Activated naive CD4-positive, alpha-beta T cell treated with anti-CD3 and anti-CD28 coated beads, Interleukin-2, amount 50 U/mL, for 72 hours (primary cell): ENCODE measurements at regions not wholly inside any gene's neighbourhood (a gene's known extent, or its start where the extent isn't known, plus 50 kb on each side); places are given as distances from the start of the nearest gene placed in this dataset.
"Not testable (repeated sequence)": the region's sequence is repeated elsewhere in the genome, so short reads cannot be mapped to it uniquely, and the experiment has no call there.

ENCODE experiments used
- ATAC-seq, 2 donors: fragments of 150-1000 bp; cut with Tn5 transposase; 2 replicates each; pipeline ENCODE4 v1.10.0; 2021; ENCODE audit warnings: mild to moderate bottlenecking in 2 of 2, moderate library complexity in 2 of 2
- DNase-seq, 2 donors: peaks; one replicate each; pipeline ENCODE4 v3.0.0; 2021 to 2022; ENCODE audit warnings: low spot score in 2 of 2
- H3K27ac Mint-ChIP-seq, 2 donors: one replicate each; pipeline ENCODE4 v1.8.0; 2022; ENCODE audit warnings: mild to moderate bottlenecking in 2 of 2, mixed read lengths in 2 of 2
- H3K36me3 Mint-ChIP-seq, 2 donors: one replicate each; pipeline ENCODE4 v1.8.0; 2022; ENCODE audit warnings: mixed read lengths in 2 of 2
- H3K9me3 Mint-ChIP-seq, 2 donors: one replicate each; pipeline ENCODE4 v1.8.0; 2022; ENCODE audit warnings: mixed read lengths in 2 of 2

DNA sequence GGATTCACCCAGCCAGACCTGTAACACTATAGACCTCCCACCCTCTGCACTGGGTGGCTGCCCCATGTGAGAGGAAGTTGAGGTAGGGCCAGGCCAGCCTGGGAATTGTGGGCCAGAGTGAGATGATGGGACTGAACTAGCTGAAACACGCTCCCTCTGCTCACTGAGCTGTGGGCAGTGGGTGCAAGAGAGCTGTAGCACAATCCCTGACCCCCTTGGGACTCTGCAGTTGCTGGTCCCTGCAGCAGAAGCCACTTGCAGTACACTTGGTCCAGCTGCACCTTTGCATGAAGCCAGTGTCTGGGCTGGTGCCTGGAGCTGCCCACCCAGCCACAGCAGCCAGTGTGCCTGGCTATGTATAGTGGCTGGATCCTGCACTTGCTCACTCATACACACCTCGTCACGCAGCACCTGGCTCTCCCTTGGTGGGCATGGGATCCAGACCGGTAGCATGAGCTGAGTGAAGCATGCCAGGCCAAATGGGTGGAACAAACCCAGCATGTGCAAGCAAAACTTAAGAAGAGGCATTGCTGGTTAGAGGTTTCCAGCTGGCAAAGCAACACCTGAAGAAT lies 805.7 kb upstream of the GBE1 start:
- H3K9me3 Mint-ChIP-seq = no peaks in the 10 kb centered on the region
- DNase-seq = no peak
- H3K27ac Mint-ChIP-seq = no peak overlapping the region
- H3K36me3 Mint-ChIP-seq = no peaks in the 10 kb centered on the region
- ATAC-seq = no peak

DNA sequence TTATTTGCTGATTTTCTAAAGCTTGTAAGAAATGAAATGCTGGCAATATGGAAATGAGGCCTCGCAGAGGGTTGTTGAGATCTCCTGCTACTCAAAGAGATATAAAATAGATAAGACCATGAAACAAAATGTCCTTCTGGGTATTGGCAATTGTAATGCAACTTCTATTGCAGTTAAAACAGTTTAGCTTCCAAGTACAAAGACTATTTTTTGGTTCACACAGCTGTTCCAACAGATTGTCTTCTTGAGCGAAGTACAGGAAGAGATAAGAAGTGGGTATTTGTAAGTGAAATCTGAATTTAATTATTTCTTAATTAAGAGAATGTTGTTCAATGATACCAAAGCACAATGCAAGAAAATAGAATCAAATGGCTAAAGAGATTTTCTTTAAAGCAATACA lies 801.5 kb upstream of the GBE1 start:
- Mint-ChIP-seq H3K9me3 (peaks cover 0 to 4% of the 10 kb centered on the region in 2 donors), H3K27ac (no peak overlapping the region)
- DNase-seq = no peak

DNA sequence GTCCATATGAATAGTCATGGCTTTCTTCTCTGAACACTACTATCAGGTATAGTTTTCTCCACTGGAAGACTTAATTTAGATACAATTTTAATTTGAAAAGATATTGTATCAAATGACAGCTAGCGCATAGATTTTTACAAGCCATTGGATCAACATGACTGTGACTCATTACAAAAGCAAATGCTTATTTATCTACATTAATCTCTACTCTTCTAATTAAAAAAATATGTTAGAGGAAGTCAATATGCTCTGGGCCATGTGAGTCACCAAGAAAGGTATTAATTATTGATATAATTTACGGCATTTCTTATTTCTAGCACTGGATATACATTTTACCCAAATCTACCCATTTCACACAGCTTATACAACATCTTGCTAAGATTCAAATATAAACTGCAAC lies 800.3 kb upstream of the GBE1 start:
- Mint-ChIP-seq H3K36me3 (no peaks in the 10 kb centered on the region), H3K9me3 (peaks cover 0 to 4% of the 10 kb centered on the region in 2 donors), H3K27ac (no peak overlapping the region)
- no peak for ATAC-seq
- no peak for DNase-seq

More for the DNA sequence above, 801.5 kb upstream of the GBE1 start:
- H3K36me3 Mint-ChIP-seq = no peaks in the 10 kb centered on the region
- ATAC-seq = no peak

DNA sequence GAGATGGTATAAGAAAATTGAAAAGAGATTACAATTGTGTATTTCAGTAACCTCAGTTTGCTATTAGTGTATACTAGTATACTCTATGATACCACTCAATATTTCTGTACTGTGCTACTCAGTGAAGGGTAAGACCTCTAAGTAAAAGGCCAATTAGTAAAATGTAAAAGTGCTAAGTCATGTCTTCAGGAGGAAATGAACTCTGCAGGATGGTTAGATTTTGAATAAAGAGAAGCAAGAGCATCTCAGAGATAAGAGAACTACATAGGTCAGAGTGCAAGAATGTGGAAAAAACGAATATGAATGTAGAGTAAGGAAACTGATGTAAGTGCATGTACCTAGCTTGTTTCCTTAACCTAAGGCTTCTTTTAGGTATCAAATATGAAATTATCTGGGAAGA lies 796.6 kb upstream of the GBE1 start:
- DNase-seq = no peak
- Mint-ChIP-seq H3K9me3 (peaks cover 0 to 4% of the 10 kb centered on the region in 2 donors), H3K36me3 (no peaks in the 10 kb centered on the region), H3K27ac (no peak overlapping the region)
- no peak for ATAC-seq

DNA sequence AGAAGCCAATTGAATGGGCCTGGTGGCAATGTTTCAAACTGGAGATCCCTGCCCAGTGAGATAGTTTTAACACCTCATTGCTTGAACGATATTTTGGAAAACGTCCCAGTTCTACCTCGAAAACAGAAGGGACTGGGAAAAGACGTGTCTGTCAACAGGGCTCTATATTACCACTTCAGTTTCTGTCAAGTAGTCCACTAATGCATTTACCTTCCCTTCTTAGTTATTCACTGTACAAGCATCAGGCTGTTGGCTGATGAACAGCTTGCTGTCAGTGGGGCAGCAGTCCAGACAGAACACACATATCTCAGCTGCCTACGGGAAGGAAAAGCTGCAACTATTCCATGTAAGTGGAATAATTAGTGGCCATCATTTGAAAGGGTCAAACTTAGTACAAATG lies 794.7 kb upstream of the GBE1 start:
- peaks cover 4 to 8% of the 10 kb centered on the region in 2 donors for H3K9me3 Mint-ChIP-seq
- ATAC-seq (no peak), DNase-seq (no peak)
- no peak overlapping the region for H3K27ac Mint-ChIP-seq
- H3K36me3 Mint-ChIP-seq = no peaks in the 10 kb centered on the region

DNA sequence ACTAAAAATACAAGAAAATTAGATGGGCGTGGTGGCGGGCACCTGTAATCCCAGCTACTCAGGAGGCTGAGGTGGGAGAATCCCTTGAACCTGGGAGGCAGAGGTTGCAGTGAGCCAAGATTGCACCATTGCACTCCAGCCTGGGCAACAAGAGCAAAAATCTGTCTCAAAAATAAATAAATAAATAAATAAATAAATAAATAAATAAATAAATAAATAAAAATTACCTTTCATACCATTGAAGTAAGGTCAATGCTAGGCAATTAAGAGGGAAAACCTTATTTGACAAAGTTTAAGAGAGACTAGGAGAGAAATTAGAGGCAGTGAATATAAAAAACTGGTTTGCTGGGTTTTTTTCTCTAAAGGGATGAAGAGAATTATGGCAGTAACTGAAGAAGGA lies 781.1 kb upstream of the GBE1 start:
- not testable (repeated sequence) for H3K27ac Mint-ChIP-seq, ATAC-seq, DNase-seq, H3K36me3 Mint-ChIP-seq
- peaks cover 4 to 11% of the 10 kb centered on the region in 2 donors for H3K9me3 Mint-ChIP-seq

DNA sequence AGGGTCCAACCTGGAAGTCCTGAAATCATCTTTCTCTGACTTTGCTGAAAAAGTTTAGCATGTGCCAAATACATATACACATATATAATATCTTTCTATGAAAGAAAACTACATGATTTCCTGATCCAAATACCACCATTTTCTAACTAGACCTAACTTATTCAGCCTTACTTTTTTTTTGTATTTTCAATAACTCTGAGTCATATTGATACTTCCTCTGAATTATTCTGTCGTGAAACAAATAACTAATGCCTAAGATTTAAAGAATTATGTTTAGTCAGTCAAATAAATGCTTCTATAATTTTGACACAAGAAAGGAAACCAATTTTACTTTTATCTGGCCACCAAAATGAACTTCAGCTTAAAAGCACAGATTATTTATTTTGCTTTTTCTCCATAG lies 760.2 kb upstream of the GBE1 start:
- Mint-ChIP-seq H3K9me3 (peaks cover 17 to 19% of the 10 kb centered on the region in 2 donors), H3K27ac (no peak overlapping the region), H3K36me3 (no peaks in the 10 kb centered on the region)
- ATAC-seq = no peak
- DNase-seq = no peak

DNA sequence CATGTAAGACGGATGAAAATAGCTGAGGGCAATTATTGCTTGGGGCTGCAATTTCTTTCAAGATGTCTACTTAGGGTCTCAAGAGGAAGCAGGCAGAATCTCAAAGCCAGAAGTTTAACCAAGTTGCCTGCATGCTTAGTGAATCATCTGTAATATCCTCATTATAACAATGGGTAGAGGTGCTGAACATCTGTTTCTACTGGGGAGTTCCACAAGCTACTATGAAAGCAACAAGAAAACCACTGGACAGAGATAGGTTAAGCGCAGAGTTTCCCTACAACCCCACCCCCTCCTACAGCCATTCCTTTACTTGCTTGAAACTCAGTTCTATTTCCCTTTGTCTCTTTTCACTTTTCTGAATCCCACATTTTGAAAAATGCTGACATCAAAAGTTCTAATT lies 759.4 kb upstream of the GBE1 start:
- DNase-seq (no peak), ATAC-seq (no peak)
- peaks cover 16 to 19% of the 10 kb centered on the region in 2 donors for H3K9me3 Mint-ChIP-seq
- H3K36me3 Mint-ChIP-seq = no peaks in the 10 kb centered on the region
- H3K27ac Mint-ChIP-seq = no peak overlapping the region

DNA sequence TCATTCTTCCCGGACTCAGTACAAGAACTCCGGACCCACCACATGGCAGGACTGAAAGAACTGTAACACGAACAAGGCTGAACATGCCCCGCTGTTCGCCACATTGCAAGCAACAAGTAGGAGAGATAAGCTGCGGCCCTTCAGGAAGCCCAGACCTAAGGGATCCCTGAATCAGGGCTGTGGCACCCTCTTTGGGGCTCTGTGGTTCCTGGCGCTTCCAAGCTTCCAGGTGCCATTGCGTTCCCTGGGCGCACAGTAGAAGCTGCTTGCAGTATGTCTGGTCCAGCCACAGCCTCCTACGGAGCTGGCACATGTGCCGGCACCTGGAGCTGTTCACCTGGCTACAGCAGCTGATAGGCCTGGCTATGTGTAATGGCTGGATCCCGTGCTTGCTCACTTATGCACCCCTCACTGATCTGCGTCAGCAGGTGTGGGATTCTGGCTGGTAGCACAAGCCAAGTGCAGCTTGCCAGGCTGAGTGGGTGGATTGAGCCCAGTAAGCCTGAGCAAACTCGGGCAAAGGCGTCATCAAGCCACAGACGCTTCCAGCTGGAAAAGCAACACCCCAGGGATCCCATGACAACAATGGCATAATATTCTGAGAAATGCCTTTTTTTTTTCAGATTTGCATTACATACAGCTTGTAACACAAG lies 748.6 kb upstream of the GBE1 start:
- peaks cover 0 to 12% of the 10 kb centered on the region in 2 donors for H3K9me3 Mint-ChIP-seq
- no peaks in the 10 kb centered on the region for H3K36me3 Mint-ChIP-seq
- no peak for DNase-seq
- ATAC-seq = no peak
- H3K27ac Mint-ChIP-seq = no peak overlapping the region

DNA sequence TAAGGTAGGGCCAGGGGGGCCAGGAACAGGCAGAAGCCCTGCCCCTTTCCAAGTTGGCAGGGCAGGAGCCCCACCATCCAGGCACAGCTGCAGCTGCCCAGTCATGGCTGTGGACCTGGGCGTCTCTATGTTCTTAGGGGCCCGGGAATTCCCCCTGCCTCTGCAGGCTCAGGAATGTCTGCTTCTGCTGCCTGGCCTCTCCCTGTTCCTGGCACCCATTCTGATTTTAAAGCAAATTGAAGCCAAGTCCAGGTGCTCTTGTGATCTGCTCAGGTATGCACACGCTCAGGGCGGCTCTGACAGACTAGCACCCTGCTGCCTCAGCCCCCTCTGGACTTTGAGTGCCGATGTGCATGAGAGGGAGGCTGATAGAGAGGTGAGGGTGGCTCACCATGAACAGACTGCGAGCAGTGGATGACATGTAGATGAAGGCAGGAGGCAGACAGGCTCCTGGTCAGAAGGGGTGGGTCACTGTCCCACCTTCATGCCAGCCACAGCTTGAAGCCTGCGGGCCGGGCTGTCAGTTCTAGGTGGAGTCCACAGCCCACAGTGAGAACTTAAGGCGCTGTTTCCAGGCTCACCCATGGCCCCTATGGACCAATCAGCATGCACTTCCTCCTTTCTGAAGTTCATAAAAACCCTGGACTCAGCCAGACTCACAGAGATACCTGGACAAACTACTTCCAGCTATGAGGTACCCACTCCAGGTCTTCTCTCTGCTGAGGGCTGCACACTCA lies 747.8 kb upstream of the GBE1 start:
- peaks cover 0 to 12% of the 10 kb centered on the region in 2 donors for H3K9me3 Mint-ChIP-seq
- ATAC-seq (no peak), DNase-seq (no peak)
- no peaks in the 10 kb centered on the region for H3K36me3 Mint-ChIP-seq
- H3K27ac Mint-ChIP-seq = no peak overlapping the region

DNA sequence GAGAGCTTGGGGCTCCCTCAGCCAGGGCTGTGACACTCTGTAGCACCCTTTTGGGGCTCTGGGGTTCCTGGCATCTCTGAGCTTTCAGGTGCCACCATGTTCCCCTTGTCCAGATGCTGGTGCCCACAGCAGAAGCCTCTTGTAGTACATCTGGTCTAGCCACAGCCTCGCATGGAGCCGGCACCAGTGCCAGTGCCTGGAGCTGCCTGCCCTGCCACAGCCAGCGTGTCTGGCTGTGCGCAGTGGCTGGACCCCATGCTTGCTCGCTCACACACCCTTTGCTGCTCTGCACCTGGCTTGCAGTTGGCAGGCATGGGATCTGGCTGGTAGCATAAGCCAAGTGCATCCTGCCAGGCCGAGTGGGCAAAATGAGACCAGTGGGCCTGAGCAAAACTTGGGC lies 744.8 kb upstream of the GBE1 start:
- H3K9me3 Mint-ChIP-seq = peaks cover 0 to 12% of the 10 kb centered on the region in 2 donors
- H3K36me3 Mint-ChIP-seq = no peaks in the 10 kb centered on the region
- no peak for ATAC-seq
- H3K27ac Mint-ChIP-seq = no peak overlapping the region
- DNase-seq = no peak

DNA sequence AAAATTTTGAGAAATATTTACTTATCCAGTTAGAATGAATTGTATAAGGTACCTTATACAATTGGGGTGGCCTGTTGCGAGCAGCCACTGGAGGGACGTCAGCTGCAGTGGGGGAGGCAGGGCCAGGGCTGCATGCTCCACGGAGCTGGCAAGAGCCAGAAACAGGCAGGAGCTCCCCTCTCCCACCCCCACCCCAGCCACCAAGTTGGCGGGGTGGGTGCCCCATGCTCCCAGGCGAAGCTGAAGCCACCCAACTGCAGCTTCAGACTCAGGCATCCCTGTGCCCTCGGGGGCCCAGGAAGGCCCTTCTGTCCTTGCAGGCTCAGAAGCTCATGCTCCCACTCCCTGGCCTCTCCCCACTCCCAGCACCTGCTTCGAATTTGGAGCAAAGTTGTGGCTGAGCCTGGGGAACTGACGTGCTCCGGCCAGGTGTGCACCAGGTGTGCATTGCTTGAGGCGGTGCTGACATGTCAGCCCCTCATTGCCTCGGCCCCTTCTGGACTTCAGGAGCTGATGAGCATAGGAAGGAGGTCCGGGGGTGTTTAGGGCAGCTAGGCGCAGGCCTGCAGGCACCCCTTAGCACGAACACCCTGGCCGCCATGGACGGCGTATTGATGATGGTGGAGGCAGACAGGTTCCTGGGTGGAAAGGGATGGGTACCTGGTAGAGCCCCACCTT lies 743.8 kb upstream of the GBE1 start:
- ATAC-seq (no peak), DNase-seq (no peak)
- H3K9me3 Mint-ChIP-seq = peaks cover 0 to 11% of the 10 kb centered on the region in 2 donors
- no peak overlapping the region for H3K27ac Mint-ChIP-seq
- H3K36me3 Mint-ChIP-seq = no peaks in the 10 kb centered on the region

DNA sequence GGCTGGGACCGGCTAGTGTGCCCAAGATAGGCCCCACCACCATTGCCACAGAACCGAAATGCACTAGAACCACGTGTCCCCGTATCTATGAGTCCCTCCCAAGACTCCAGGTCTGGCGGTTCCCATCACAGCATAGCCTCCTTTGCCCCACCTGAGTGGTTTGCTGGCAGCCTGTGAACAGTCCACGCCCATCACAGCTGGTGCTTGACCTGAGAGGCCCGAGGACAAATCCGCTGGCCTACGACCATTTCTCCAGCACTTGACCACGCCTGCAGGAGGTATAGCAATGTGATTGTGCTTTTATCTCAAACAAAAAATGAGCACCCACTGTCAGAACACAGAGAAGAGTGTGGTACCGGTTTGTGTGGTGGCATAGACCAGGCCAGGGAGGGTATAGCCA lies 736.7 kb upstream of the GBE1 start:
- DNase-seq (no peak), ATAC-seq (no peak)
- Mint-ChIP-seq H3K9me3 (peaks cover 8 to 12% of the 10 kb centered on the region in 2 donors), H3K27ac (no peak overlapping the region), H3K36me3 (no peaks in the 10 kb centered on the region)

DNA sequence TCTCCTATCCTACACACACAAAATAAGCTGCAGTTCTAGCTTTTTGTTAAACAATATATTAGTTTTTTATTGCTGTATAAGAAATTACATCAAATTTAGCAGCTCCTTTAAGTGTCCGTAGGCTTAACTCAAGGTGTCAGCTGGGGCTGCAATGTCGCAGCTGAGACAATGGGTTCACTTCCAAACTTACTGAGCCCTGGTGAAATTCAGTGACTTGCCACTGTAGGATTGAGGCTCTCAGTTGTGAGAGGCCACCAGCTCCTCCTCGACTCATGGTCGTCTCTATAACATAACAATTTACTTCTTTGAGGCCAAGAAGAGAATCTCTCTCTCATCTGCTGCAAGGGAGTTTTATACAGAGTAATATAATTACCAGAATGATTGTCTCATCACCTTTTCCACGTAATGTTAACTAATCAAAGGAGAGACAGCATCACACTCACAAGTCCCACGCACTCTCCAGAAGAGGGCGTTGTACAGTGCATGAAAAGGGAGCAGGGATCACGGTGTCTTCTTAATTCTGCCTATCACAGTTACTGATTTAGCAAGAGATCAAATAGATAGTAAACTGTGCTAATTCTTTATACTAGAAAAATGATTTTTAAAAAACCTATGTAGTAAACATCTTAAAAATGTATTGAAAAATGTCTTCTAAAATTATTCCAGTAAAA lies 735.6 kb upstream of the GBE1 start:
- Mint-ChIP-seq H3K9me3 (peaks cover 5 to 15% of the 10 kb centered on the region in 2 donors), H3K36me3 (no peaks in the 10 kb centered on the region), H3K27ac (no peak overlapping the region)
- DNase-seq (no peak), ATAC-seq (no peak)

DNA sequence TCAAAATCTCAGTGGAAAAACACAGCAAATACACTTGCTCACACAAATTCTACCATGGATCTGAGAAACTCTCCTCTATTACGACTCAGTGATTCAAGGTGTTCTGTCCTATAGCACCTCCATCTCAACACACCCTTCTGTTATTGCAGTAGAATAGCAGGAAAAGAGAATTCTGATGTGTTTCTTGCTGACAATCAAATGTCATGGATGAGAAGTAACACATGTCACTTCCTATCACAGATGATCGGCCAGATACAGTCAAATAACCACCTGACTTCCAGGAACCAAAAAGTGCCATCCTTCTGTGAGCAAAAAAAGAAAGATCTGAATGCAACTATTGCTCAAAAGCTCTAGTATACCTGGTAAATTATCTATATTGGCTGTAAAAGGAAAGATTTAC lies 734.2 kb upstream of the GBE1 start:
- no peak overlapping the region for H3K27ac Mint-ChIP-seq
- peaks cover 4 to 15% of the 10 kb centered on the region in 2 donors for H3K9me3 Mint-ChIP-seq
- H3K36me3 Mint-ChIP-seq = no peaks in the 10 kb centered on the region
- DNase-seq (no peak), ATAC-seq (no peak)

DNA sequence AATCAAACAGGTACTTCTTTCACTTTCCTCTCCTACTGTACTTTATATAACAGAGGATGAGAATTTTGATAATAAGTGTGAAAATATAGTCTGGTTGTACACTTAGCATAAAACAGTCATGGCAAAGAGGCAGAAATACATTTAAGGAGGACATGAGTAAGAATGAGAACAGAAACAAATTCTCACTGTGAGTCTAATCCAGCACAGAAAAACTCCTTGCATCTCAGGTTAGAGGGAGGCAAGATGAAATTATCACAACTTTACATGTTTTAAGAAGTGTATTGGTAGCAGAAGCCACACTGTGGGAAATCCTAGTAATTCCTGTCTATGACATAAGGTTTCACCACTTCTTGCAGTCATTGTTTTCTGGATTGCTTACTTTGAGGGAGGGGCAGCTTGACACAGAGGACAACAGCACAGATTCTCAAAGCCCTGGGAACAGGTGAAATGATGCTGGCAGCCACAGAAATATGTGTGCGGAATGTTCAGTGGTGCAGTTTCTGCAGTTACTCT lies 733.6 kb upstream of the GBE1 start:
- H3K9me3 Mint-ChIP-seq = peaks cover 5 to 18% of the 10 kb centered on the region in 2 donors
- DNase-seq (no peak), ATAC-seq (no peak)
- H3K36me3 Mint-ChIP-seq = no peaks in the 10 kb centered on the region
- H3K27ac Mint-ChIP-seq = no peak overlapping the region

DNA sequence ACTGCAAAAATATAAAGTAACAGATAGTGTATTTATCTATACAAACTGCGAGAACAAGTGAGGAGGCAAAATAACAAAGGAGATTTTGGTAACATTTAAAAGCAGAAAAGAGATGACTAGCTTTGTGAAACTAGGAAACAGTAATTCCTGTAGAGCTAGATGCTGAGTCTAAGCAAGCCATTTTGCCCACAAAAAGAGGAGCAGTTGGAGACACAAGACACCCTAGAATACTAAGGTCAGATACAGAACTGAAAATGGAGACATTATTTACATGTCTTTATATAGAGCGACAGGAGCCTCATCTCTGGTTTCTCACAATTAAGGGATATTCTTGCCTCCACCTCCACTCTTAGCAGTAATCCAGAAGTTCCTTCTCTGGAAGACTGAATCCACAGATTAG lies 732.4 kb upstream of the GBE1 start:
- H3K36me3 Mint-ChIP-seq = no peaks in the 10 kb centered on the region
- ATAC-seq (no peak), DNase-seq (no peak)
- H3K27ac Mint-ChIP-seq = no peak overlapping the region
- peaks cover 7 to 21% of the 10 kb centered on the region in 2 donors for H3K9me3 Mint-ChIP-seq
